Heart left ventricle (tissue), 16 donors: ENCODE measurements at regions not wholly inside any gene's neighbourhood (a gene's known extent, or its start where the extent isn't known, plus 50 kb on each side); places are given as distances from the start of the nearest gene placed in this dataset.

Experiments used
- ATAC-seq, 4 donors: fragments of 200-7000 bp; cut with Tn5 transposase; one replicate each; pipeline ENCODE4 v1.9.1; 2020 to 2022; ENCODE audit warnings: moderate library complexity in 4 of 4, mild to moderate bottlenecking in 3 of 4, moderate number of reproducible peaks in 1 of 4
- DNase-seq, 5 donors: peaks; one replicate each; pipeline ENCODE4 v3.0.0-alpha.2; 2020
- H3K27ac ChIP-seq, 12 donors: fragments of 200-600 bp; sonication (generic) in 4 of 12; one replicate each; pipeline versions ENCODE4 v1.5.0 to v1.8.0; 2016 to 2022; ENCODE audit warnings: mild to moderate bottlenecking in 2 of 12
- H3K27me3 ChIP-seq, 9 donors: fragments of 200-600 bp; sonication (generic) in 2 of 9; one replicate each; pipeline versions ENCODE4 v1.5.1 to v1.8.0; 2016 to 2022; ENCODE audit warnings: mild to moderate bottlenecking in 3 of 9
- H3K36me3 ChIP-seq, 9 donors: fragments of 200-600 bp; sonication (generic) in 2 of 9; one replicate each; pipeline versions ENCODE4 v1.5.0 to v1.8.0; 2018 to 2022; ENCODE audit warnings: mild to moderate bottlenecking in 2 of 9
- H3K4me1 ChIP-seq, 12 donors: fragments of 200-600 bp; sonication (generic) in 4 of 12; one replicate each; pipeline versions ENCODE4 v1.5.0 to v1.8.0; 2016 to 2022; ENCODE audit warnings: mild to moderate bottlenecking in 3 of 12
- H3K4me3 ChIP-seq, 12 donors: fragments of 200-600 bp; sonication (generic) in 4 of 12; one replicate each; pipeline versions ENCODE4 v1.5.0 to v1.8.0; 2017 to 2022; ENCODE audit warnings: mild to moderate bottlenecking in 9 of 12, moderate library complexity in 4 of 12
- H3K9me3 ChIP-seq, 12 donors: fragments of 200-600 bp; sonication (generic) in 4 of 12; one replicate each; pipeline versions ENCODE4 v1.5.0 to v1.8.0; 2016 to 2022; ENCODE audit warnings: mild to moderate bottlenecking in 1 of 12
- POLR2A ChIP-seq, 2 donors: fragments of 450-650 bp; IDR thresholded peaks; one replicate each; pipeline ENCODE4 v1.6.1; 2017; ENCODE audit warnings: antibody characterized with exemption in 2 of 2, mild to moderate bottlenecking in 2 of 2, moderate library complexity in 2 of 2
- WGBS, 4 donors: extraction: QIAGEN DNeasy Blood & Tissue Kit in 2 of 4; methylation state at CpG; one replicate each; pipeline versions ENCODE4 v1.1.5 to v1.1.7; 2013 to 2018; 5-methylcytosine and 5-hydroxymethylcytosine counted together
- intact Hi-C, 10 donors: fragments of 100-400 bp; cut with DNase I; formaldehyde crosslinking; loops; one replicate each; pipeline versions ENCODE4 v1.11.1 to v1.14.2; 2022
- TF ChIP-seq, protein P1 (sequence below), 12 donors: fragments of 200-600 bp; sonication (generic) in 4 of 12; IDR thresholded peaks; one replicate each; pipeline versions ENCODE4 v1.5.0 to v1.8.0; 2018 to 2022; ENCODE audit warnings: antibody characterized with exemption in 12 of 12, mild to moderate bottlenecking in 5 of 12
- donor health status: ischemic (EF 13 %, LVEDD 7.1; RV severe dilation, severe dysfunction).
- donor health status: healthy with polysubstance abuse.
- donor health status: DM: no; HTN: yes; CAD: no.
- donor health status: DM: no; HTN: no; CAD: no.
- donor health status: ischemic (EF 25% LVEDD 6.9; RV normal size, moderate dysfunction).
- donor health status: ischemic (EF 25% LVEDD 5.7; RV mildly dilated, moderate dysfunction).
- donor health status: healthy.
- donor health status: DM: yes; HTN: yes; CAD: no.
- donor health status: ischemic (EF 35%, LVEDD 5.7; RV mildly dilated, moderate dysfunction).
- donor health status: nonischemic (EF 11% LVEDD 7.7; RV severe dilation, severe dysfunction).
- donor health status: DM: yes; HTN: yes; CAD: no.
- donor health status: PGD.
- donor health status: ischemic (EF 29% LVEDD 5.4; RV normal size, mild dysfunction).
- donor health status: nonischemic (EF 23%, LVEDD 6.1; RV moderate dilation, normal function).

DNA sequence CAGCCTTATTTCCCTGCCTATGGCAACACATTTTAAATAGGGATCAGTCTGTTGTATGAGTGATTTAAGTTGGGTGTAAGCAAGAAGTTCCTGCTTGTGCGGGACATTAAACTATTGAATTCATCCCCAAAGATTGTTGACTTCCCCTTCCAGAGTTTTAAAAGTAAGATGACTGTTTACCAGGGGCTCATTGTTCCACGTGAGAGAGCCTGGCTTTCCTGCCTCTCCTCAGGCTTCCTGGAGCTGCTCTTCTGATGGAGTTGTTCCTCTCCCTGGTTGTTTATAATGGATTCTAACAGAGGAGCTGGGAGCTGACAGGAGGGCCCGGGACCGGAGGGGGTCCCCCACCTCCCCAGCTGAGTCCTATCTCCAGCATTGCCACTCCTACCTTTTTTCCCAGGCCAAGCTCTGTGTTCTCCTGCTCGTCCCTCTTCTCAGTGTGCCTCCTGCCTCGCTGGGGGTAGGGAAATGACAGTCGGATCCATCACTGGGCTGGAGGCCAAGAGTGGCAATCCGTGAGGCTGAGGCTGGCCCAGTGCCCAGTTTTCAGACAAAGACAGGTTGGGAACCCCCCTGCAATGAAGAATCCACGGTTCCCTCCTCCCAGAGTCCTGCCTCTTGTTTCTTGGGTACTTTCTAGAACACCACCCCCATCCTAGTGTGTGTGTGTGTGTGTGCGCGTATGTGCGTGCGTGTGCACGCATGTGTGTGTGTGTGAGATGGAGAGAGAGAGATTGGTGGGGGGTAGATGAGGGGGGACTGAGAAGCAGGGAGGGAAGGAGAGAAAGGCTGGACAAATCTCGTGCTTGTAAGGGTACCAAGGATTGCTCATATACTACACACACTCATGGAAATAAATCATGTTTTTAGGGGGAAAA lies 123.7 kb upstream of the NFIB start:
- ATAC-seq = no peak
- Histone ChIP-seq H3K27ac (peak overlapping the region in 8 of 12 donors; percentile 0 to 49 (median 33)), H3K36me3 (no peaks in the 10 kb centered on the region), H3K4me1 (peaks cover 0 to 51% (median 15%) of the 10 kb centered on the region in 12 donors), H3K9me3 (no peaks in the 10 kb centered on the region), H3K27me3 (no peaks in the 10 kb centered on the region), H3K4me3 (no peak overlapping the region)
- 38 to 40% (median 39%) methylated on average over 15 of the region's 15 CpGs for WGBS, 4 donors
- intact Hi-C loops = loop anchor here in 6 of 10 donors (10.0 kb wide), 4 partner anchors 1013 to 1403 kb away; no protein-coding TSS in a partner anchor
- TF ChIP-seq, protein P1, sequence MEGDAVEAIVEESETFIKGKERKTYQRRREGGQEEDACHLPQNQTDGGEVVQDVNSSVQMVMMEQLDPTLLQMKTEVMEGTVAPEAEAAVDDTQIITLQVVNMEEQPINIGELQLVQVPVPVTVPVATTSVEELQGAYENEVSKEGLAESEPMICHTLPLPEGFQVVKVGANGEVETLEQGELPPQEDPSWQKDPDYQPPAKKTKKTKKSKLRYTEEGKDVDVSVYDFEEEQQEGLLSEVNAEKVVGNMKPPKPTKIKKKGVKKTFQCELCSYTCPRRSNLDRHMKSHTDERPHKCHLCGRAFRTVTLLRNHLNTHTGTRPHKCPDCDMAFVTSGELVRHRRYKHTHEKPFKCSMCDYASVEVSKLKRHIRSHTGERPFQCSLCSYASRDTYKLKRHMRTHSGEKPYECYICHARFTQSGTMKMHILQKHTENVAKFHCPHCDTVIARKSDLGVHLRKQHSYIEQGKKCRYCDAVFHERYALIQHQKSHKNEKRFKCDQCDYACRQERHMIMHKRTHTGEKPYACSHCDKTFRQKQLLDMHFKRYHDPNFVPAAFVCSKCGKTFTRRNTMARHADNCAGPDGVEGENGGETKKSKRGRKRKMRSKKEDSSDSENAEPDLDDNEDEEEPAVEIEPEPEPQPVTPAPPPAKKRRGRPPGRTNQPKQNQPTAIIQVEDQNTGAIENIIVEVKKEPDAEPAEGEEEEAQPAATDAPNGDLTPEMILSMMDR (IDR thresholded peaks at IDR 0.05) = no peak
- TF ChIP-seq POLR2A (IDR thresholded peaks at IDR 0.05) = no peak
- DNase-seq = peak in 1 of 5 donors; percentile 32

DNA sequence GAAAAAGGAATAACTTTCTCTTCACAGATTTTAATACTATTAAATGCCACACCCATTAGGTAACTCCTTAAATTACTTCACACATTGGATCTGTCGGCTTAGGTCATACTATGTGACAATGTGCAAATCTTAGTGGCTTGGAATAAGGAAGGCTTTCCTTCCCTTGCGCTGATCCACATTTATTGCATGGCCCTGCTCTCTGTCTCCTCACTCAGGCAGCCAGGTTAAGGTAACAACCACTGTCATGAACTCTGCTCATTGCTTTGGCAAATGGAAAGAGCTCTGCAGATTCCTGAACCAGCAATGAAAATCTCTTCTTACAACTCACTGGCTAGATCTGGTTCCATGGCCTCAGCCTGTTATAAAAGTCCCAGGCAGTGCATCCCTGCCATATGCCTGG lies 121.9 kb upstream of the NFIB start:
- no peak overlapping the region for H3K4me3 ChIP-seq
- TF ChIP-seq, protein P1 (IDR thresholded peaks at IDR 0.05) = no peak
- TF ChIP-seq POLR2A (IDR thresholded peaks at IDR 0.05) = no peak
- H3K27ac ChIP-seq = peak overlapping the region; percentile 37 to 82 (median 65)
- H3K27me3 ChIP-seq = no peaks in the 10 kb centered on the region
- intact Hi-C loops = loop anchor here in 6 of 10 donors (10.0 kb wide), 4 partner anchors 1011 to 1401 kb away; no protein-coding TSS in a partner anchor
- no peaks in the 10 kb centered on the region for H3K9me3 ChIP-seq
- peaks cover 0 to 54% (median 18%) of the 10 kb centered on the region in 12 donors for H3K4me1 ChIP-seq
- DNase-seq = no peak
- H3K36me3 ChIP-seq = no peaks in the 10 kb centered on the region
- 64 to 73% (median 68%) methylated on average over 2 of the region's 2 CpGs for WGBS, 4 donors
- peak in 3 of 4 donors; percentile 9 to 21 (median 20) for ATAC-seq

DNA sequence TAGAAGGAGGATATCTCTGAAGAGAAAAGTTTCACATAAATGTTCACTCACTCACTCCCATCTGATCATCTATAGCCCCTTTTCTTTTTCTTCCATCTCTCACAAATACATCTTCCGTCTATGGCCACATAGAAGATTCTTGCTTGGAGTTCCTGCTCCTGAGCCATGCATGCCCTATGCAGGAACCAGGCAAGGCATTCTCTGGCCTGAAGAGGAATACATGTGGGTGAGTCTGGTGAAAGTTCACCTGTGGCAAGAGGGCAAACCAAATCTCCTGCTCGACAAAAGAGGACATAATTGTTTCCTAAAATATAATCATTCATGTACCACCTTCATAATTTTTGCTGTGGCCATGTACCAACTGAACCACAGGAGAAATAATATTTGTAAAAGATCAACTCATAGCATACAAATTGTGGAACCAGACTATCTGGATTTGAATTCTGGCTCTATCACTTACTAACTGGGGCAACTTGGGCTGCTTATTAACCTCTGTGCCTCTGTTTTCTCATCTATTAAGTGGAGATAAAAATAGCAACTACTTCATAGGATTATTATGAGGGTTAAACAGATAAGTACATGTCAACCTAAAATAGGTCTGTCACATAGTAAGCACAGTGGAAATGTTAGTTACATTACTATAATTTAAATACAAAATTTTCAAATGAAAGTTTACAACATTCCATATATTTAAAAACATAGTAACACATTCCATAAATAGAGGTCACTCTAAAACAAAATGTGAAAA lies 121.2 kb upstream of the NFIB start:
- Histone ChIP-seq H3K36me3 (no peaks in the 10 kb centered on the region), H3K4me1 (peaks cover 0 to 48% (median 18%) of the 10 kb centered on the region in 12 donors), H3K27ac (peak overlapping the region; percentile 37 to 82 (median 65)), H3K27me3 (no peaks in the 10 kb centered on the region), H3K9me3 (no peaks in the 10 kb centered on the region), H3K4me3 (no peak overlapping the region)
- 43 to 70% (median 59%) methylated on average over 2 of the region's 2 CpGs for WGBS, 4 donors
- intact Hi-C loops = loop anchor here in 6 of 10 donors (5.0 to 10.0 kb wide), 6 partner anchors 1010 to 1400 kb away; no protein-coding TSS in a partner anchor
- peak; percentile 71 to 82 (median 76) for ATAC-seq
- no peak for TF ChIP-seq POLR2A (IDR thresholded peaks at IDR 0.05)
- TF ChIP-seq, protein P1 (IDR thresholded peaks at IDR 0.05) = no peak
- no peak for DNase-seq

DNA sequence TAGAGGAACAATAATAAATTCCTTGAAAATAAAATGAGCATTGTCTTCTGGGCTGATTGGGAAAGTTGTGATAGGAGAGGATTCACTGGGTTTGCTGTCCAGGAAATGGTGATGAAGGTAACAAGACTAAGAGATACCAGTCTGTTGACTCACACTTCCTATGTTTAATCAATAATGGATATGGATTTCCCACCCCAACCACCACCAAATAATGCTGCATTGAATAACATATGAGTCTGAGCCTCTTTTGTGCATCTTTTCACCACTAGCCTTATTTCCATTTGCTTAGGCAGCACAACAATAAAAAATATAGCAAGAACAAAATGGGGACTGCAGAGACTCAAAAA lies 120.2 kb upstream of the NFIB start:
- no peaks in the 10 kb centered on the region for H3K27me3 ChIP-seq
- H3K9me3 ChIP-seq = no peaks in the 10 kb centered on the region
- H3K4me1 ChIP-seq = peaks cover 0 to 46% (median 18%) of the 10 kb centered on the region in 12 donors
- no peak for ATAC-seq
- peak overlapping the region in 10 of 12 donors; percentile 40 to 82 (median 65) for H3K27ac ChIP-seq
- H3K36me3 ChIP-seq = no peaks in the 10 kb centered on the region
- DNase-seq = no peak
- TF ChIP-seq POLR2A (IDR thresholded peaks at IDR 0.05) = no peak
- TF ChIP-seq, protein P1 (IDR thresholded peaks at IDR 0.05) = no peak
- H3K4me3 ChIP-seq = no peak overlapping the region
- intact Hi-C loops = loop anchor here in 6 of 10 donors (5.0 to 10.0 kb wide), 6 partner anchors 1009 to 1399 kb away; no protein-coding TSS in a partner anchor
